GM18511 (cell line): ENCODE measurements at regions not wholly inside any gene's neighbourhood (a gene's known extent, or its start where the extent isn't known, plus 50 kb on each side); places are given as distances from the start of the nearest gene placed in this dataset.

Experiments used
- ATAC-seq: cut with Tn5 transposase; IDR thresholded peaks from one replicate; pipeline ENCODE4 v1.9.1; 2021; ENCODE audit warnings: mild to moderate bottlenecking, moderate library complexity; ENCODE audit not compliant: unreplicated experiment

- ATAC-seq: no peak
These were observed 218.6 kb downstream of the KLF13 start for GRCh38 chr15:31545257-31545656.

GRCh38 chr15:31550211-31550977, 223.8 kb downstream of the KLF13 start:
- no peak for ATAC-seq

- ATAC-seq: no peak
These were observed 224.7 kb downstream of the KLF13 start for GRCh38 chr15:31551323-31551722.

GRCh38 chr15:31552482-31553099, 226.0 kb downstream of the KLF13 start:
- ATAC-seq: no peak

GRCh38 chr15:31554261-31554660, 227.6 kb downstream of the KLF13 start:
- ATAC-seq: no peak

GRCh38 chr15:31555022-31555421, 228.4 kb downstream of the KLF13 start:
- no peak for ATAC-seq

GRCh38 chr15:31556494-31557150, 230.0 kb downstream of the KLF13 start:
- no peak for ATAC-seq

GRCh38 chr15:31557899-31558298, 231.3 kb downstream of the KLF13 start:
- ATAC-seq: no peak

GRCh38 chr15:31558840-31559239, 232.2 kb downstream of the KLF13 start:
- no peak for ATAC-seq

GRCh38 chr15:31559786-31560185, 233.2 kb downstream of the KLF13 start:
- no peak for ATAC-seq

- no peak for ATAC-seq
These were observed 234.0 kb downstream of the KLF13 start for GRCh38 chr15:31560643-31561042.

GRCh38 chr15:31561156-31561555, 234.5 kb downstream of the KLF13 start:
- ATAC-seq: no peak

- ATAC-seq: no peak
These were observed 236.4 kb downstream of the KLF13 start for GRCh38 chr15:31563001-31563400.

GRCh38 chr15:31563421-31563820, 236.8 kb downstream of the KLF13 start:
- ATAC-seq: no peak

GRCh38 chr15:31567861-31568260, 241.2 kb downstream of the KLF13 start:
- ATAC-seq: no peak

GRCh38 chr15:31569836-31570235, 243.2 kb downstream of the KLF13 start:
- ATAC-seq: no peak

GRCh38 chr15:31570591-31570990, 244.0 kb downstream of the KLF13 start:
- ATAC-seq: no peak

GRCh38 chr15:31571676-31572075, 245.0 kb downstream of the KLF13 start:
- no peak for ATAC-seq

- ATAC-seq: no peak
These were observed 247.1 kb downstream of the KLF13 start for GRCh38 chr15:31573759-31574158.

- no peak for ATAC-seq
These were observed 248.1 kb downstream of the KLF13 start for GRCh38 chr15:31574766-31575165.

- ATAC-seq: no peak
These were observed 250.5 kb downstream of the KLF13 start for GRCh38 chr15:31577108-31577507.

- no peak for ATAC-seq
These were observed 252.6 kb downstream of the KLF13 start for GRCh38 chr15:31579282-31579681.
